ENCODE measurements at regions not wholly inside any gene's neighbourhood (a gene's known extent, or its start where the extent isn't known, plus 50 kb on each side); places are given as distances from the start of the nearest gene placed in this dataset.

DNA sequence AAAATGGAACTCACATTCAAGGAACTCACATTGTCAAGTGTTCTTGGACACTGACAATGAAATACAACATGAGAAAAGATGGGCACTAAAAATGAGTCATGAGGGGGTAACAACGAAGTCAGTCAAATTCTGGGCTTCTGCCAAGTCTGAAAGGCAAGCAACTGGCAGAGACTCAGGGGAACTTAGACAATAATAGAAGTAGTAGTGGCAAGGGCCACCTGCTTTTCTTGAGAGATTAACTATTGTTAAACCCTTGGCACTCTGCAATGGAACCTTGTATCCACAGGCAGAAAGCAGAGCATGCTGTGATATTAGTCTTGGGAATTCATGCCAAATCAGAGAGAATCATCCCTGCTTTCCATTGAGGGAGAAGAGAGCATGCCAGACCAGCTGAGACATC lies 382.6 kb upstream of the CDH2 start:
- Histone ChIP-seq H3K4me1 (no peaks in the 10 kb centered on the region), H3F3A (ENCODE audit: low read depth) (no peaks in the 10 kb centered on the region), H3K36me3 (no peaks in the 10 kb centered on the region), H3K9ac (no peak overlapping the region), H3K4me3 (no peak overlapping the region), H3K4me2 (no peak overlapping the region), H4K20me1 (ENCODE audit: low read depth) (no peaks in the 10 kb centered on the region), H3K79me2 (ENCODE audit: low read depth) (no peaks in the 10 kb centered on the region), H2AFZ (replicated peaks) (no peak overlapping the region), H3K27me3 (no peaks in the 10 kb centered on the region), H3K9me3 (ENCODE audit: low read depth) (no peaks in the 10 kb centered on the region), H3K27ac (no peak overlapping the region)
- H3K4me3 Mint-ChIP-seq: no peak overlapping the region
- no peaks in the 10 kb centered on the region for H3K4me1 Mint-ChIP-seq
- DNase-seq (ENCODE audit: low spot score): no peak
- TF ChIP-seq CTCF (IDR thresholded peaks at IDR 0.05): no peak
- TF ChIP-seq EZH2phosphoT487 (IDR thresholded peaks at IDR 0.05): no peak
- no peak for TF ChIP-seq EZH2 (IDR thresholded peaks at IDR 0.05)
- no peak overlapping the region for H3K27ac Mint-ChIP-seq
- peaks cover 2% of the 10 kb centered on the region for H3K9me3 Mint-ChIP-seq
- no peaks in the 10 kb centered on the region for H3K36me3 Mint-ChIP-seq
- no peaks in the 10 kb centered on the region for H3K27me3 Mint-ChIP-seq (ENCODE audit: insufficient read depth, low read depth)

- H3K9ac ChIP-seq: no peak overlapping the region
- H3K9me3 ChIP-seq (ENCODE audit: low read depth): no peaks in the 10 kb centered on the region
- H3K4me2 ChIP-seq: no peak overlapping the region
- Mint-ChIP-seq H3K36me3 (no peaks in the 10 kb centered on the region), H3K4me3 (no peak overlapping the region), H3K27ac (no peak overlapping the region), H3K4me1 (peaks cover 25% of the 10 kb centered on the region), H3K27me3 (ENCODE audit: insufficient read depth, low read depth) (no peaks in the 10 kb centered on the region), H3K9me3 (no peaks in the 10 kb centered on the region)
- H3K4me3 ChIP-seq: no peak overlapping the region
- TF ChIP-seq CTCF (IDR thresholded peaks at IDR 0.05): no peak
- no peak for TF ChIP-seq EZH2phosphoT487 (IDR thresholded peaks at IDR 0.05)
- no peak for TF ChIP-seq EZH2 (IDR thresholded peaks at IDR 0.05)
- H4K20me1 ChIP-seq (ENCODE audit: low read depth): no peaks in the 10 kb centered on the region
- H2AFZ ChIP-seq (replicated peaks): peak overlapping the region; percentile 77
- H3F3A ChIP-seq (ENCODE audit: low read depth): no peaks in the 10 kb centered on the region
- H3K36me3 ChIP-seq: no peaks in the 10 kb centered on the region
- H3K27me3 ChIP-seq: no peaks in the 10 kb centered on the region
- H3K27ac ChIP-seq: no peak overlapping the region
- H3K79me2 ChIP-seq (ENCODE audit: low read depth): no peaks in the 10 kb centered on the region
- H3K4me1 ChIP-seq: peaks cover 20% of the 10 kb centered on the region
- no peak for DNase-seq (ENCODE audit: low spot score)
Observed at GRCh38 chr18:28541934-28542333, 365.0 kb upstream of the CDH2 start.

- Mint-ChIP-seq H3K9me3 (no peaks in the 10 kb centered on the region), H3K27ac (no peak overlapping the region), H3K4me3 (no peak overlapping the region), H3K27me3 (ENCODE audit: insufficient read depth, low read depth) (no peaks in the 10 kb centered on the region), H3K4me1 (peaks cover 25% of the 10 kb centered on the region), H3K36me3 (no peaks in the 10 kb centered on the region)
- Histone ChIP-seq H3K27ac (no peak overlapping the region), H3K4me3 (no peak overlapping the region), H3K4me1 (peaks cover 20% of the 10 kb centered on the region), H3K27me3 (no peaks in the 10 kb centered on the region), H3K79me2 (ENCODE audit: low read depth) (no peaks in the 10 kb centered on the region), H4K20me1 (ENCODE audit: low read depth) (no peaks in the 10 kb centered on the region), H3K4me2 (no peak overlapping the region), H3K36me3 (no peaks in the 10 kb centered on the region), H3K9ac (no peak overlapping the region), H3F3A (ENCODE audit: low read depth) (no peaks in the 10 kb centered on the region), H3K9me3 (ENCODE audit: low read depth) (no peaks in the 10 kb centered on the region), H2AFZ (replicated peaks) (peak overlapping the region; percentile 77)
- TF ChIP-seq CTCF (IDR thresholded peaks at IDR 0.05): no peak
- no peak for DNase-seq (ENCODE audit: low spot score)
Observed at GRCh38 chr18:28541276-28541930, 364.5 kb upstream of the CDH2 start.
